Testis (tissue), 2 donors: ENCODE measurements at regions not wholly inside any gene's neighbourhood (a gene's known extent, or its start where the extent isn't known, plus 50 kb on each side); places are given as distances from the start of the nearest gene placed in this dataset.

Source experiments
- DNase-seq: peaks from one replicate; pipeline ENCODE4 v3.0.0-alpha.2; 2019
- H3K27ac ChIP-seq, 2 donors: fragments of 200-600 bp; sonication (generic); one replicate each; pipeline ENCODE4 v1.5.1; 2019
- H3K27me3 ChIP-seq: fragments of 200-600 bp; sonication (generic); one replicate; pipeline ENCODE4 v1.5.1; 2019
- H3K36me3 ChIP-seq: fragments of 200-600 bp; sonication (generic); one replicate; pipeline ENCODE4 v1.5.1; 2017; ENCODE audit warnings: low read depth; ENCODE audit errors: missing control alignments
- H3K4me1 ChIP-seq: fragments of 200-600 bp; sonication (generic); one replicate; pipeline ENCODE4 v1.5.1; 2019
- H3K4me3 ChIP-seq, 2 donors: fragments of 200-600 bp; sonication (generic); one replicate each; pipeline ENCODE4 v1.5.1; 2017 to 2019
- H3K9me3 ChIP-seq: fragments of 200-600 bp; sonication (generic); one replicate; pipeline ENCODE4 v1.5.1; 2017
- POLR2A ChIP-seq: fragments of 450-650 bp; IDR thresholded peaks from one replicate; pipeline ENCODE4 v1.6.1; 2017; ENCODE audit warnings: antibody characterized with exemption, mild to moderate bottlenecking, moderate library complexity
- WGBS, 2 donors: methylation state at CpG; one replicate each; pipeline ENCODE4 v1.1.5; 2018; 5-methylcytosine and 5-hydroxymethylcytosine counted together
- intact Hi-C: fragments of 100-400 bp; cut with DNase I; formaldehyde crosslinking; loops from one replicate; pipeline ENCODE4 v1.15.1; 2023; ENCODE audit warnings: low total_unique reads
- TF ChIP-seq, protein P1 (sequence below), 3 experiments: fragments of 450-650 bp in 2 of 3; fragments of 200-600 bp in 1 of 3; sonication (generic) in 1 of 3; IDR thresholded peaks; one replicate each; pipeline ENCODE4 v1.5.1; 2016 to 2019; ENCODE audit warnings: antibody characterized with exemption in 3 of 3, mild to moderate bottlenecking in 2 of 3, moderate library complexity in 1 of 3

DNA sequence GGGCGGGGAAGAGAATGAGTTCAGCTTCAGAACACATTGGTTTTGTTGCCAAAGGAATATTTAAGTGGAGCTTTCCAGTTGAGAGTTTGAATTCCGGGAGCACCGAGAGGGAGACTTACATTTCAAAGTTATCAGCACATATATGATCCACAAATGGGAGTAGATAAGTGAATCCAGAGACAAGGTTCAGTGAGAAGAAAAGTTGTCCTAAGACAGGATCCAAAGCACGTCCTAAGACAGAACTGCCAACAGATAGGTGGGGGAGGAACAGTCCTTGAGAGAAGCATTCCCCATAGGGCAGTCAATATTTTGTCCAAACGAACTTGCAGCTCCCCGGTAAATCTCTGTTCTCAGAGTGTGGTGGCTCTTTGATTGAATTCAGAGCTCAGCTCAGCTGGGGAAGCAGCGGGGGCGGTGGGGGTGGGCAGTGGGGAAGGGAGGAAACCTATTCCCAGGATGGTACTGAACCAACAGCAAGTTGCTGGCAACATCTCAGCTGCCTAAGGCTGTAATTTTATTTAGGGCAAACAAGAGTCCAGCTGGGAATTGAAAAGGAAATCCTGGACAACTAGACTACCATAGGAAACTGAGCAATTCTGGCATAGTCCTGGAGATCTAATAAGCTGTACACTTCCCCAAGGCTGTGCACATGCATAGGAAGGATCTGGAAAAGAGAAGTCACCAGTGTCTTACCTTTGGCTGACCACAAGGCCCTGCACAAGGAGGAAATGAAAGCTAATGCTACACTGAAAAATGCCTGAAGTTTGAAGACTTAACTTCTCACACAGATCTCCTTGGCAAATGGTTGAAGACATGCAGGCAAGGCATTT is 94.2 kb upstream of the CXCL12 start:
- Histone ChIP-seq H3K27ac (no peak overlapping the region), H3K27me3 (no peaks in the 10 kb centered on the region), H3K36me3 (no peaks in the 10 kb centered on the region), H3K4me3 (no peak overlapping the region), H3K9me3 (no peaks in the 10 kb centered on the region), H3K4me1 (peaks cover 13% of the 10 kb centered on the region)
- WGBS, 2 donors = 29 to 52% methylated on average over 8 of the region's 8 CpGs
- DNase-seq = no peak
- intact Hi-C loops = no loop called here
- TF ChIP-seq POLR2A = no peak
- TF ChIP-seq, protein P1, sequence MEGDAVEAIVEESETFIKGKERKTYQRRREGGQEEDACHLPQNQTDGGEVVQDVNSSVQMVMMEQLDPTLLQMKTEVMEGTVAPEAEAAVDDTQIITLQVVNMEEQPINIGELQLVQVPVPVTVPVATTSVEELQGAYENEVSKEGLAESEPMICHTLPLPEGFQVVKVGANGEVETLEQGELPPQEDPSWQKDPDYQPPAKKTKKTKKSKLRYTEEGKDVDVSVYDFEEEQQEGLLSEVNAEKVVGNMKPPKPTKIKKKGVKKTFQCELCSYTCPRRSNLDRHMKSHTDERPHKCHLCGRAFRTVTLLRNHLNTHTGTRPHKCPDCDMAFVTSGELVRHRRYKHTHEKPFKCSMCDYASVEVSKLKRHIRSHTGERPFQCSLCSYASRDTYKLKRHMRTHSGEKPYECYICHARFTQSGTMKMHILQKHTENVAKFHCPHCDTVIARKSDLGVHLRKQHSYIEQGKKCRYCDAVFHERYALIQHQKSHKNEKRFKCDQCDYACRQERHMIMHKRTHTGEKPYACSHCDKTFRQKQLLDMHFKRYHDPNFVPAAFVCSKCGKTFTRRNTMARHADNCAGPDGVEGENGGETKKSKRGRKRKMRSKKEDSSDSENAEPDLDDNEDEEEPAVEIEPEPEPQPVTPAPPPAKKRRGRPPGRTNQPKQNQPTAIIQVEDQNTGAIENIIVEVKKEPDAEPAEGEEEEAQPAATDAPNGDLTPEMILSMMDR (IDR thresholded peaks at IDR 0.05) = no peak

GRCh38 chr10:44492678-44493077 is 107.8 kb upstream of the CXCL12 start:
- H3K27ac ChIP-seq = no peak overlapping the region
- H3K27me3 ChIP-seq = no peaks in the 10 kb centered on the region
- WGBS, 2 donors = 46 to 48% methylated on average over 3 of the region's 3 CpGs
- no peak overlapping the region for H3K4me3 ChIP-seq
- intact Hi-C loops = no loop called here
- TF ChIP-seq, protein P1 (IDR thresholded peaks at IDR 0.05) = no peak
- no peak for TF ChIP-seq POLR2A
- H3K4me1 ChIP-seq = no peaks in the 10 kb centered on the region
- DNase-seq = no peak
- no peaks in the 10 kb centered on the region for H3K36me3 ChIP-seq
- no peaks in the 10 kb centered on the region for H3K9me3 ChIP-seq

- no peak for DNase-seq
- H3K36me3 ChIP-seq = no peaks in the 10 kb centered on the region
- no peak overlapping the region for H3K27ac ChIP-seq
- no peaks in the 10 kb centered on the region for H3K4me1 ChIP-seq
- no peaks in the 10 kb centered on the region for H3K9me3 ChIP-seq
- WGBS, 2 donors = 69 to 82% methylated on average over 5 of the region's 5 CpGs
- TF ChIP-seq, protein P1 (IDR thresholded peaks at IDR 0.05) = no peak
- TF ChIP-seq POLR2A = no peak
- intact Hi-C loops = no loop called here
- H3K27me3 ChIP-seq = no peaks in the 10 kb centered on the region
- H3K4me3 ChIP-seq = no peak overlapping the region
These were observed 113.3 kb upstream of the CXCL12 start for GRCh38 chr10:44498222-44498621.

- Histone ChIP-seq H3K4me1 (no peaks in the 10 kb centered on the region), H3K9me3 (no peaks in the 10 kb centered on the region), H3K4me3 (no peak overlapping the region), H3K27me3 (no peaks in the 10 kb centered on the region), H3K27ac (no peak overlapping the region), H3K36me3 (no peaks in the 10 kb centered on the region)
- 32 to 52% methylated on average over 1 of the region's 1 CpG for WGBS, 2 donors
- TF ChIP-seq, protein P1 (IDR thresholded peaks at IDR 0.05) = no peak
- TF ChIP-seq POLR2A = no peak
- intact Hi-C loops = no loop called here
- DNase-seq = no peak
These were observed 115.6 kb upstream of the CXCL12 start for GRCh38 chr10:44500451-44500850.

DNA sequence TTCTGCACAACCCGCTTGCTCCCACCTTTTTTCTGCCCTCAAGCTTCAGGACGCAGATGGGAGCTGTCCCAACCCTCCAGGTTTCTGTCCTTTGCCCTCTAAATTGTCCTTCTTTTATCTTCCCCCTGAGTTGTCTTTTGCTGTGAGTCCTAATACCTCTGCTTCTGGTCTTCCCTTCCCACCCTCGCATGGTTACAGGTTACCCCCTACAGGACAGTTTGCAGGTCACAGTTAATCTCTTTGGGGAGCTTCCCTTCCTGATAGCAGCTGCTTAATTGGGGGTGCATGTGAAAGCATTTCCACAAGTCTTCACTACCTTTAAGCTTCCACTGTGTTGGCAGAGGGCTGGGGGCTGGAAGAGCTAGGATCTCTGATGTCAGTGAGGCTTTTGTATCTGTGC is 121.5 kb upstream of the CXCL12 start:
- Histone ChIP-seq H3K9me3 (no peaks in the 10 kb centered on the region), H3K27ac (no peak overlapping the region), H3K4me3 (no peak overlapping the region), H3K27me3 (no peaks in the 10 kb centered on the region), H3K4me1 (no peaks in the 10 kb centered on the region), H3K36me3 (no peaks in the 10 kb centered on the region)
- 82 to 88% methylated on average over 3 of the region's 3 CpGs for WGBS, 2 donors
- intact Hi-C loops = no loop called here
- DNase-seq = no peak
- no peak for TF ChIP-seq POLR2A
- TF ChIP-seq, protein P1 (IDR thresholded peaks at IDR 0.05) = no peak
